ENCODE measurements at regions not wholly inside any gene's neighbourhood (a gene's known extent, or its start where the extent isn't known, plus 50 kb on each side); places are given as distances from the start of the nearest gene placed in this dataset.

DNA sequence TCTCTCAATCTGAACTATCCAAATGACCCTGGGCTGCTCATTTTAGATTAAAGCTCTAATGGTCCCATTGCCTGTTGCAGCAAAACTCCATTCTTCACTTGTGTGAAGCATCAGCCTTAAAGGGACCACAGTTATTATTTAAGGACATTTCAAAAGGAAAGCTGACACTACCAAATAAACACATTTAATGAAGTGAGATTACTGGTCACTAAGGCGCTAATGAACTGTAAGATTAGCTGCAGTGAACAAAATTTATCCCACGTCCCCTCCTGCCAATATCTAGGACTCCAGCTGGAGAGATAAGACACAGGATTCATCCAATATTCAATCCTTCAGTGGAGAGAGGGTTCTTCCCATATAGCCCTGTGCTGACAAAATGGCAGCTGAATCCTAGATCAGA is 1029.2 kb upstream of the SEL1L start:
- TF ChIP-seq TRIM28 (IDR thresholded peaks at IDR 0.05; ENCODE audit: borderline replicate concordance, low read length): no peak
- TF ChIP-seq, protein P1, sequence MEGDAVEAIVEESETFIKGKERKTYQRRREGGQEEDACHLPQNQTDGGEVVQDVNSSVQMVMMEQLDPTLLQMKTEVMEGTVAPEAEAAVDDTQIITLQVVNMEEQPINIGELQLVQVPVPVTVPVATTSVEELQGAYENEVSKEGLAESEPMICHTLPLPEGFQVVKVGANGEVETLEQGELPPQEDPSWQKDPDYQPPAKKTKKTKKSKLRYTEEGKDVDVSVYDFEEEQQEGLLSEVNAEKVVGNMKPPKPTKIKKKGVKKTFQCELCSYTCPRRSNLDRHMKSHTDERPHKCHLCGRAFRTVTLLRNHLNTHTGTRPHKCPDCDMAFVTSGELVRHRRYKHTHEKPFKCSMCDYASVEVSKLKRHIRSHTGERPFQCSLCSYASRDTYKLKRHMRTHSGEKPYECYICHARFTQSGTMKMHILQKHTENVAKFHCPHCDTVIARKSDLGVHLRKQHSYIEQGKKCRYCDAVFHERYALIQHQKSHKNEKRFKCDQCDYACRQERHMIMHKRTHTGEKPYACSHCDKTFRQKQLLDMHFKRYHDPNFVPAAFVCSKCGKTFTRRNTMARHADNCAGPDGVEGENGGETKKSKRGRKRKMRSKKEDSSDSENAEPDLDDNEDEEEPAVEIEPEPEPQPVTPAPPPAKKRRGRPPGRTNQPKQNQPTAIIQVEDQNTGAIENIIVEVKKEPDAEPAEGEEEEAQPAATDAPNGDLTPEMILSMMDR (tag by site-specific recombination; IDR thresholded peaks at IDR 0.05): no peak
- TF ChIP-seq ZNF138 (tag by site-specific recombination; IDR thresholded peaks at IDR 0.05; ENCODE audit: borderline replicate concordance): no peak
- TF ChIP-seq, protein P2, sequence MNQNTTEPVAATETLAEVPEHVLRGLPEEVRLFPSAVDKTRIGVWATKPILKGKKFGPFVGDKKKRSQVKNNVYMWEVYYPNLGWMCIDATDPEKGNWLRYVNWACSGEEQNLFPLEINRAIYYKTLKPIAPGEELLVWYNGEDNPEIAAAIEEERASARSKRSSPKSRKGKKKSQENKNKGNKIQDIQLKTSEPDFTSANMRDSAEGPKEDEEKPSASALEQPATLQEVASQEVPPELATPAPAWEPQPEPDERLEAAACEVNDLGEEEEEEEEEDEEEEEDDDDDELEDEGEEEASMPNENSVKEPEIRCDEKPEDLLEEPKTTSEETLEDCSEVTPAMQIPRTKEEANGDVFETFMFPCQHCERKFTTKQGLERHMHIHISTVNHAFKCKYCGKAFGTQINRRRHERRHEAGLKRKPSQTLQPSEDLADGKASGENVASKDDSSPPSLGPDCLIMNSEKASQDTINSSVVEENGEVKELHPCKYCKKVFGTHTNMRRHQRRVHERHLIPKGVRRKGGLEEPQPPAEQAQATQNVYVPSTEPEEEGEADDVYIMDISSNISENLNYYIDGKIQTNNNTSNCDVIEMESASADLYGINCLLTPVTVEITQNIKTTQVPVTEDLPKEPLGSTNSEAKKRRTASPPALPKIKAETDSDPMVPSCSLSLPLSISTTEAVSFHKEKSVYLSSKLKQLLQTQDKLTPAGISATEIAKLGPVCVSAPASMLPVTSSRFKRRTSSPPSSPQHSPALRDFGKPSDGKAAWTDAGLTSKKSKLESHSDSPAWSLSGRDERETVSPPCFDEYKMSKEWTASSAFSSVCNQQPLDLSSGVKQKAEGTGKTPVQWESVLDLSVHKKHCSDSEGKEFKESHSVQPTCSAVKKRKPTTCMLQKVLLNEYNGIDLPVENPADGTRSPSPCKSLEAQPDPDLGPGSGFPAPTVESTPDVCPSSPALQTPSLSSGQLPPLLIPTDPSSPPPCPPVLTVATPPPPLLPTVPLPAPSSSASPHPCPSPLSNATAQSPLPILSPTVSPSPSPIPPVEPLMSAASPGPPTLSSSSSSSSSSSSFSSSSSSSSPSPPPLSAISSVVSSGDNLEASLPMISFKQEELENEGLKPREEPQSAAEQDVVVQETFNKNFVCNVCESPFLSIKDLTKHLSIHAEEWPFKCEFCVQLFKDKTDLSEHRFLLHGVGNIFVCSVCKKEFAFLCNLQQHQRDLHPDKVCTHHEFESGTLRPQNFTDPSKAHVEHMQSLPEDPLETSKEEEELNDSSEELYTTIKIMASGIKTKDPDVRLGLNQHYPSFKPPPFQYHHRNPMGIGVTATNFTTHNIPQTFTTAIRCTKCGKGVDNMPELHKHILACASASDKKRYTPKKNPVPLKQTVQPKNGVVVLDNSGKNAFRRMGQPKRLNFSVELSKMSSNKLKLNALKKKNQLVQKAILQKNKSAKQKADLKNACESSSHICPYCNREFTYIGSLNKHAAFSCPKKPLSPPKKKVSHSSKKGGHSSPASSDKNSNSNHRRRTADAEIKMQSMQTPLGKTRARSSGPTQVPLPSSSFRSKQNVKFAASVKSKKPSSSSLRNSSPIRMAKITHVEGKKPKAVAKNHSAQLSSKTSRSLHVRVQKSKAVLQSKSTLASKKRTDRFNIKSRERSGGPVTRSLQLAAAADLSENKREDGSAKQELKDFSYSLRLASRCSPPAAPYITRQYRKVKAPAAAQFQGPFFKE (tag by site-specific recombination; IDR thresholded peaks at IDR 0.05; ENCODE audit: borderline replicate concordance): no peak
- TF ChIP-seq MYNN (tag by site-specific recombination; IDR thresholded peaks at IDR 0.05; ENCODE audit: borderline replicate concordance): no peak
- no peak for TF ChIP-seq ZNF274 (IDR thresholded peaks at IDR 0.05; ENCODE audit: low read length)
- no peak for TF ChIP-seq ZNF274 (tag by site-specific recombination; IDR thresholded peaks at IDR 0.05; ENCODE audit: borderline replicate concordance)
- TF ChIP-seq, protein P3, sequence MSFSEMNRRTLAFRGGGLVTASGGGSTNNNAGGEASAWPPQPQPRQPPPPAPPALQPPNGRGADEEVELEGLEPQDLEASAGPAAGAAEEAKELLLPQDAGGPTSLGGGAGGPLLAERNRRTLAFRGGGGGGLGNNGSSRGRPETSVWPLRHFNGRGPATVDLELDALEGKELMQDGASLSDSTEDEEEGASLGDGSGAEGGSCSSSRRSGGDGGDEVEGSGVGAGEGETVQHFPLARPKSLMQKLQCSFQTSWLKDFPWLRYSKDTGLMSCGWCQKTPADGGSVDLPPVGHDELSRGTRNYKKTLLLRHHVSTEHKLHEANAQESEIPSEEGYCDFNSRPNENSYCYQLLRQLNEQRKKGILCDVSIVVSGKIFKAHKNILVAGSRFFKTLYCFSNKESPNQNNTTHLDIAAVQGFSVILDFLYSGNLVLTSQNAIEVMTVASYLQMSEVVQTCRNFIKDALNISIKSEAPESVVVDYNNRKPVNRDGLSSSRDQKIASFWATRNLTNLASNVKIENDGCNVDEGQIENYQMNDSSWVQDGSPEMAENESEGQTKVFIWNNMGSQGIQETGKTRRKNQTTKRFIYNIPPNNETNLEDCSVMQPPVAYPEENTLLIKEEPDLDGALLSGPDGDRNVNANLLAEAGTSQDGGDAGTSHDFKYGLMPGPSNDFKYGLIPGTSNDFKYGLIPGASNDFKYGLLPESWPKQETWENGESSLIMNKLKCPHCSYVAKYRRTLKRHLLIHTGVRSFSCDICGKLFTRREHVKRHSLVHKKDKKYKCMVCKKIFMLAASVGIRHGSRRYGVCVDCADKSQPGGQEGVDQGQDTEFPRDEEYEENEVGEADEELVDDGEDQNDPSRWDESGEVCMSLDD (tag by site-specific recombination; IDR thresholded peaks at IDR 0.05): no peak
- TF ChIP-seq, protein P4, sequence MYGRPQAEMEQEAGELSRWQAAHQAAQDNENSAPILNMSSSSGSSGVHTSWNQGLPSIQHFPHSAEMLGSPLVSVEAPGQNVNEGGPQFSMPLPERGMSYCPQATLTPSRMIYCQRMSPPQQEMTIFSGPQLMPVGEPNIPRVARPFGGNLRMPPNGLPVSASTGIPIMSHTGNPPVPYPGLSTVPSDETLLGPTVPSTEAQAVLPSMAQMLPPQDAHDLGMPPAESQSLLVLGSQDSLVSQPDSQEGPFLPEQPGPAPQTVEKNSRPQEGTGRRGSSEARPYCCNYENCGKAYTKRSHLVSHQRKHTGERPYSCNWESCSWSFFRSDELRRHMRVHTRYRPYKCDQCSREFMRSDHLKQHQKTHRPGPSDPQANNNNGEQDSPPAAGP (tag by site-specific recombination; IDR thresholded peaks at IDR 0.05): no peak
